GM19397 (cell line): ENCODE measurements at regions not wholly inside any gene's neighbourhood (a gene's known extent, or its start where the extent isn't known, plus 50 kb on each side); places are given as distances from the start of the nearest gene placed in this dataset.
A peak's percentile ranks its signal among the peaks of the same experiment; 100 is the strongest.
"Not testable (repeated sequence)": the region's sequence is repeated elsewhere in the genome, so short reads cannot be mapped to it uniquely, and the experiment has no call there.

Source experiments
- ATAC-seq: cut with Tn5 transposase; IDR thresholded peaks from one replicate; pipeline ENCODE4 v1.9.1; 2021; ENCODE audit warnings: mild to moderate bottlenecking, moderate library complexity; ENCODE audit not compliant: unreplicated experiment

DNA sequence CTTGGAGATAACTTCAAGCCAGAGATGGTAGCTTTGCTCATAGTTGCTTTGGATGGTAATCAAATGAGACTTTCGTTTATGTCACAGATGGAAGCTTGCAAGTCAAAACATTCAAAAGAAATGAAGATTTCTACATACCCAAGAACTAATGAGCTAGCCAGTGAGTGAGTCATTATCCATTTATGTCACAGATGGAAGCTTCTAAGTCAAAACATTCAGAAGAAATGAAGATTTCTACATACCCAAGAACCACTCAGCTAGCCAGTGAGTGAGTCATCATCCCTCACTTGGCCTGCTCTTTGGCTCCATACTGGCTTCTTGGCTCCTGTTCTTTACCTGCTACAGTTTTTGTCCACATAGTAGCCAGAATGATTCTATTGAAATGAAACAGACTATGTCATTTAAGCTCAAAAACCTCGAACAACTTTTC lies 559.8 kb upstream of the CBLB start:
- no peak for ATAC-seq

DNA sequence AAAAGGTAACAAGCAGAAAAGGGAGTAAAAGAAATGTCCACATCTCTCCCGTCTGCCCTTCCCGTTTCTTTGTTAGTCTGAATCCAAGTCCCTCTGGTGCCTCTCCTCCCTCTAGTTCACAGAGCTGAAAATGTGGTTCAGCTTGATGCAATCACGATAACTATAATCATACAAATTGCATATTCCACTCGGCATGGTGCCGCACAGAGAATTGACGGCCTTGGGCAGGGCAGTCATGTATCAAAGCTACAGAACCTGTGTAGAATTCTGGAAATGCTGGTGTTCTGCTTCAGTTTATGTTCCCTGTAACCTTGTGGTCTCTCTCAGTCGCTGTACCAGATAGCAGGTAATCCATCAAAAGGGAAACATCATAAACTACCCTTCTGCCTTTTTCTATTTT lies 562.9 kb upstream of the CBLB start:
- ATAC-seq, result no peak

DNA sequence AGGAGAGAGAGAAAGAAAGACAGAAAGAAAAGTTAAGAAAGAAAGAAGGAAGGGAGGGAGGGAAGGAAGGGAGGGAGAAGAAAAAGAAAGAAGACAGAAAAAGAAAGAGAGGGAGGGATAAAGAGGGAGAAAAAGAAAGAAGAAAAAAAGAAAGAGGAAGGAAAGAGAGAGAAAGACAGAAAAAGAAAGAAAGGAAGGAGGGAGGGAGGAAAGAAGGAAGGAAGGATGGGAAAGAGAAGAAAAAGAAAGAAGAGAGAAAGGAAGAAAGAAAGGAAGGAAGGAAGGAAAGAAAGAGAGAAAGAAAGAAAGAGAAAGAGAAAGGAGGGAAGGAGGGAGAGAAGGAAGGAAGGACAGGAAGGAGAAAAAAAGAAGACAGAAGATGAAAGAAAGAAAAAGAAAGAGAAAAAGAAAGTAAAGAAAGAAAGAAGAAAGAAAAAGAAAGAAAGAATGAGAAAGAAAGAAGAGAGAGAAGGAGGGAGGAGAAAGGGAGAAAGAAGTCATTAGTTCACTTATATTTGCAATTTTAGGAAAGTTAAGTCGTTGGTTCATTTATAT lies 567.2 kb upstream of the CBLB start:
- no peak for ATAC-seq

DNA sequence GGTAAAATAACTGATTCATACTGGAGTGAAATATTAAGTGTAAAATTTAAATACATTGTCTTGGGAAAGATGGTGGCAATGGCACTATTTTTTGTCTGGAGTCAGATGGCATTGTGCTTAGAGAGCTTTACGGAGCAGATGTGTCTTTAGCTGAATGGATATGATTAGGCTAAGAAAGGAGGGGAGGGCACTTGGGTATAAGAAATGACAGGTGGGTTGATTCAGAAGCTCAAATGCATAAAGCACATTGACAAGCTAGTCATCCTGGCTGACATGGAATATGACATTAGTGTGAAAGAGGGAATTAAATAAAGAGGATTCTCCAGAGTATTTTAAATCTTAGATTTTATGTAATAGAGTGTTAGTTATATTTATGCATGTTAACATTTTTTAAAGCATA lies 570.1 kb upstream of the CBLB start:
- no peak for ATAC-seq

DNA sequence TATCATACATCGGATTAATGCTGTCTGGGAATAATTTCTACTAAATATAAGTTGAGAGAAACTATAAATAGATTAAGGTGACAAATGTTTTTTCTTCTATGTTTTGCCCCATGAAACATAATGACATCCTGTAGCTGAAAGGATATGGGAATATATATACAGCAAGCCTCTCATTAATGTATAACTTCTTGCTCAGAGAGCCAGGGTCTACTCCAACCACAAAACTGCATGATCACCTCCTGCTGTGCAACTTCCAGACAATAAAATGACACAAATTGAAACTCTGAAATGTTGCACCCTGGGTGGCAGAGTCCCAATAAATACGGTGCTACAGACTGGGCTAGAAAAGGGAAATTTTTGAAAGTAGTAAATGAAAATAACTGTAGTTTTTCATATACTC lies 571.9 kb upstream of the CBLB start:
- no peak for ATAC-seq

DNA sequence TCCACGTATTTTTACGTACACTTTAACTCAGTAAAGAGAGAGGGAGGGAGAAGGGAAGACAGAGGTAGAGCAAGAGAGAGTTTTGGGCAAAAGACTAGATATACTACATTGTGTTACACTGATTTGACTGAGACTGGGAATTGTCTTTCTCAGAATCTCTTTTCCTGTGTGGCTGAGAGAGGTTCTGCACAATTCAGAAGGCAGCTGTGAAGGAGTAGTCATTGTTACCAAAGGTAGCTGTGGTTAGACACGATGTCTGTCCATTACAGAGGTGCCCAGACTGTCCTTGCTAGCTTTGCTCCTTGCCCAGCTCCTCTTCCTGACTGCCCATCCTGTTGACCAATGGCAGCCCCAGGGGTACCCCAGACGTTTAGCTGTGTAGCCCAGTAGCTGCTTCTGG lies 577.5 kb upstream of the CBLB start:
- ATAC-seq, result no peak

DNA sequence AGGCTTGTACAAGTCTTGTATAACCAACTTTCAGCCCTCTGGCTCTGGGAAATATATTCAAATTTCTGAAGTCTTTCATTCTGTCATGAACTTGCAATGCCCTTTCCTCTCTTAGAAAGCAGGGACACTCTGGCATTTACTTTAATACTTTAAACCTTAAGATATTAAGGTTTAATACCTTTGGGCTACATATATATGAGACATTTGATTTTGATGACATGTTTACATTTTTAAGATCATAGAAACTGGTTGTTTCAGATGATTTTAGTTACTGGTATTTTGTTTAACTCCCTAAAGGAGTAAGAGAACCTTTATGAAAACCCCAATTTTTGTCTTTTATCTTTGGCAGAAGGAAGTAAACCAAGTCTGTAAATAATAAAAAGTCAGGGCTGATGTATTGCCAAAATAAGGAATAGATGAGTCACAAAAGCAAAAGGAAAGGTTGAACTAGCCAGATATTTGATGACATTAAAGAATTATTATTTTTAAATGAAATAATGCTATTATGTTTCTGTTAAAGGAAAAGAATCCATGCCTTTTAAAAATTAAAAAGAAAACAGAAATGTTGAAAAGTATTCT lies 579.0 kb upstream of the CBLB start:
- no peak for ATAC-seq

DNA sequence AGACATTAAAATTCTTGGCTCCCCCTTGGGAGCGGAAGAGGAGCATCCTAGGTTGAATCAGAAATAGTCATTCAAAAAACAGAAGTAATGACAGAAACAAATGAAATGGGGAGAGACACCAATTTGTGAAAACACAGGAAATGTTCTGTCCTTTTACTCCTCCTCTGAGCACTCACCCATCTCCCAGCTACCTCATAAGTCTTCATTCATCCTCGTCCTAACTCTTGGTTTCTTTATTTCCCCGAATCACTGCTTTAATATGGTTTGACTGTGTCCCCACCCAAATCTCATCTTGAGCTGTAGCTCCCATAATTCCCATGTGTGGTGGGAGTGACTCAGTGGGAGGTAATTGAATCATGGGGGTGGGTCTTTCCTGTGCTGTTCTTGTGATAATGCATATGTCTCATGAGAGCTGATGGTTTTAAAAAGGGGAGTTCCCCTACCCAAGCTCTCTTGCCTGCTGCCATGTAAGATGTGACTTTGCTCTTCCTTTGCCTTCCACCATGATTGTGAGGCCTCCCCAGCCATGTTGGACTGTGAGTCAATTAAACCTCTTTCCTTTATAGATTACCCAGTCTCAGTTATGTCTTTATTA lies 579.7 kb upstream of the CBLB start:
- ATAC-seq, result not testable (repeated sequence)

DNA sequence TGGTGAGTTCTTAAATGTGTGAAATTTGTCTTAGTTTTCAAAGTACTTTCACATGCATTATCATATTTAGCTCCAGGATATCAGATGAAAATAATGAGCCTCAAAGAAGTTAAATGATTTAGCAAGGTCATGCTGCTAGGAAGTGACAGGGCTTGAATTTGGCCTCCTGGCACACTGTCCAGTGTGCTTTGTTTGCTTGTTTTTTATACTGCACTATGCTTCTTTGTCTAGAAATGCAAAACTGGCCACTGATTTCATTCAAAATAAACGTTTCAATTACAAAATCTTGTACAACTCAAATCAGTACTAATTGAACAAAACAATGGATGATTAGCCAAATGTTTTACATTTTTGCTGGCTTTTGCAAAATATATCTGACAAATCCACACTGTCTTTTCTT lies 583.3 kb upstream of the CBLB start:
- ATAC-seq, result no peak

DNA sequence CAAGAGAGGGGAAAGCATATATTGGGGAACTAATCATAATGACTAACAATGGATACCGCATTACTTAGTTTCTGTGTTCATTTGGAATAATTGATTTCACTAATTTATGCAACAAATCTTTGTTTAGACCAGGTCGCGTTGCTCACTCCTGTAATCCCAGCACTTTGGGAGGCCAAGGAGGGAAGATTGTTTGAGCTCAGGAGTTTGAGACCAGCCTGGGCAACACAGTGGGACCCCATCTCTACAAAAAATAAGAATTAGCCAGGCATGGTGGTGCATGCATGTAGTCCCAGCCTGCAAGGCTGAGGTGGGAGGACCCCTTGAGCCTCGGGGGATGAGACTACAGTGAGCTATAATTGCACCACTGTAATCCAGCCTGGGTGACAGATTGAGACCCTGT lies 585.7 kb upstream of the CBLB start:
- no peak for ATAC-seq

DNA sequence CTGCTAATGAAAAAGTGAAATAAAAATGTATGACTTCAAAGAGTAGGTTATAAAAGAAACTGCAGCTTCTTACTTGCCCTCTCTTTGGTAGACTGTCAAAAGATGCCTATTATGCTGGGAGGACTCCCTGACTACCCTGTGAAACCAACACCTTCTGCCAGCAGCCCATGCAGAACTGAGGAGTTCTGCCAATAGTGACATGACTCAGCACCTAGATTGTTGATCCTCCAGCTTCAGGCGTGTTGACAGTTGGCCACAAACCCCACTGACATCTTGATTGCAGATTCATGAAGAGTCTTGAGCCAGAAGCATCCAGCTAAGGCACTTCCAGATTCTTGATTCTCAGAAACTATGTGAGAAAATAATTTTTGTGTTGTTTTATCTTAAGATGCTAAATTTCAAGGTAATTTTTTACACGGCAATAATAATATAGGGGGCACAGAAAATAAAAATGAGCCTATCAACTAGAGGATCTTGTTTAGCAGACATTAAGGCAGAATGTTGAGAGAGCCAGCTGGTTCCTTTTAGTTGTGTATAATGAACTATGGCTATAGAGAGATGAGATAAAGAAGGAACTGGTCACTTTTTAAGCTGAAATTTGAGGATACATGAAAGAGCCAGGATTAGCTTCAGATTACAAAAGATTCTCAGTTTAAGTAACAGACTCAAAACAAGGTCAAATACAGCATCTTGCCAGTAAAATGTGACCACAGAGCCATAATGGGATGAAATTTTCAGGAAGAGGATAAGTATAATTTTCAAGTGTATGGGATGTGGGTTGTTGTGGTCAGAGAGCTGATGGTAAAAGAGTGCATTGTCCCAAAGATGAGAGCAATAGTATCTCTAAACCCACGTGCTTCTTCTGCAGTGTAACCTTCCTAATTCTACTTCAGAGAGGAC lies 588.7 kb upstream of the CBLB start:
- peak; percentile 99 for ATAC-seq

DNA sequence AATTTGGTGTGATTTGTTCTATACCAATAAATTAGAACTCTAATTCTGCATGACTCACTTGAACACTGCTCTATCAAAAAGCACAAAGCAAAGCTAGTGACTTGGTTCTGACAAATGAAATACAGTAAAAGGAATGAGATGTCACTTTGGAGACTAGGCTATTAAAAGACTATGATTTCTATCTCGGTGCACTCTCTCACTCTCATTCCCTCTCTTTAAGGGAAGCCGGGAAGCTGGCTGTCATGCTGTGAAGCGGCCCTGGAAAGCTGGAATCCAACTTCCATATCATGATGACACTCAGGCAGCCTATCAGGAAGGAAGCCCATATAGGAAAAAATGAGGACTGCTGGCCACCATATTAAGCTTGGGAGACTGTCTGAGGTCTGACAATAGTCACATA lies 590.1 kb upstream of the CBLB start:
- ATAC-seq, result no peak

DNA sequence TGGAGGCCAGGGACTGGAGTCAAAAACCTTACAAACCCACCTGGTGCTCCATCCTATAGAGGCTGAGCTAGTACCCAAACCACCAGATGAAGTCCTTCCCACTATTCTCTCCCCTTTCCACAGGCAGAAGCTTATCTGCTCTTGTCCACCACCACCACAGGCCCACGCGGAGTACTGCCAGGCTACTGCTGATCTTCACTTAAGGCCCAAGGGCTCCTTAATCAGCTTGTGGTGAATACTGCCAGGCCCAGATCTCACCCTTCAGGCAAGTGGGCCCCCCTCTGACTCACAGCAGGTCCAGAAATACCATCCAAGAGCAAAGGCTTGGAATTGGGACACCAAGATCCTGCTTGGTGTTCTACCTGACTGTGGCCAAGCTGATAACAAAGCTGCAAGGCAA lies 598.1 kb upstream of the CBLB start:
- ATAC-seq, result no peak

DNA sequence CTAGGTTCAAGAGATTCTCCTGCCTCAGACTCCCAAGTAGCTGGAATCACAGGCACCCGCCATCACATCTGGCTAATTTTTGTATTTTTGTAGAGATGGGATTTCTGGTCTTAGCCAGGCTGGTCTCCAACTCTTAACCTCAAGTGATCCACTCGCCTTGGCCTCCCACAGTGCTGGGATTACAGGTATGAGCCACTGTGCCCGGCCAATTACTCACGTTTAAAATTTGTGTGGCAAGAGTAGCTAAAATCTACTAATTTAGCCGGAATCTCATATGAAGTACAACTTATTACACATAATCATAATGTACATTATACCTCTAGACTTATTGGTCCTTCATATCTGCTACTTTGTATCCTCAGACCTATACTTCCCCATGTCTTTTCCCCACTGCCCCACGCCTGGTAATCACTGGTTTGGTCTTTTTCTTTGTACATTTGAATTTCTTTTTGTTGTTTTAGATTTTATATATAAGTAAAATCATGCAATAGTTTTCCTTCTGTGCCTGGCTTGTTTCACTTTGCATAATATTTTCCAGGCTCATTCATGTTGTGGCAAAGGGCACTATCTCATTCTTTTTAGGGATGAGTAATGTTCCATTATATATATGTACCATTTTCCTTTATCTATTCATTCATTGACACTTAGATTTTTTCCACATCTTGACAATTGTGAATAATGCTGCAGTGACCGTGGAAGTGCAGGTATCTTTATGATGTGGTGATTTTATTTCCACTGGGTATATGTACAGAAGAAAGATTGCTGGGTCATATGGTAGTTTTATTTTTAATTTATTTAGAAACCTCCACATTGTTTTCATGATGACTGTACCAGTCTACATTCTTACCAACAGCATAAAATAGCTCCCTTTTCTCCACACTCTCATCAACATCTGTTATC lies 605.0 kb upstream of the CBLB start:
- no peak for ATAC-seq

DNA sequence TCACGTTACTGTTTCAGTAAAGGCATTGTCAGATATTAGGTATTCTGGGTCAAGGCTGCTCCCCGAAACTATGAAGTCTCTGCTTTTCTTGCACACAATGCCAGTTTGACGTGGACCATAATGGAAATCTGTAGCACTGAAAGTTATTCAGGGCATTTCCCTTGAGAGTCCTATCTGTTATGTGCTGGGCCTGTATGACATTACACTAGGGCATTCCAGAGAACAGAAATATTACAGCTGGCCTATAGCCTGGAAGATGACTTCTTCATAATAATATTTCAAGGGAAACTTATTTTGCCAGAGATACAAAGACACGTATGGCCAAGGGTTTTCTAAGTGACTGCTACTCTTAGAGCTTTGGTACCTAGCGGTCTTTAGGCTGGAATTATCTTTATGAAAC lies 613.6 kb upstream of the CBLB start:
- ATAC-seq, result no peak

DNA sequence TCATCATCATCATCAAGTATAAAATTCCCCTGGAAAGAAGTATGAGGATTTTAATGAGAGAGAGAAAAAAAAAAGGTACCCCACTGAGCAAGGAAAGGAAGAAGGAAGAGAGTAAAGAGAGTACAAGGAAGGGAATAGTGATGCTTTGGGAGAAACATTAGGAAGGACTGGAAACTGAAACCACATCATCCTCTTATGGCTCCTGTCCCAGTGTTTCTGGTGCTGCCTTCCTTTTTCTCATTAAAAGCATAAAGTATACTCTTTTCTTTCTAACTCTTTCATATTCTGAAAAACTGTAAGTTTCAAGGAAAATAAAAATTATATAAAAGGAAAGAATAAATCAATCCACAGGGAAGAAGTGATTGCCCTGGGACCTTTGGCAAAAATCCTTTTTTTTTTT lies 616.4 kb upstream of the CBLB start:
- no peak for ATAC-seq

DNA sequence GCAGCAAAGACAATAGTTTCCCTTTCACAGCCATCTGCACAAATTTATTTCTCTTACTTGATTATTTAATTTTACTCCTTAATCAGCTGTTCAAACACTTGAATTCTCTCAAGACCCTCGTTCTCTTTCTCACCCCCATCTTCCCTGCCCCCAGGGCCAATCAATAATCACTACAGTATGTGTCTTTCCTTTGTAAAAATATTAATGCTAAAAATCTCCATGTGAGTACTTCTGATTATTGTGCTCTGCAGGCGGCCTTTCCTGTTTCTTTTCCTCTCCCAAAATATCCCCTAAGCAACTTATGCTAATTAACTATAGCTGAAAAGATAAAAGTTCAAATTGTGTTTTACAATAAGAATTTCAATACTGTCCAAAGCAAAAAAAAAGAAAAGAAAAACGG lies 617.0 kb upstream of the CBLB start:
- ATAC-seq, result no peak

DNA sequence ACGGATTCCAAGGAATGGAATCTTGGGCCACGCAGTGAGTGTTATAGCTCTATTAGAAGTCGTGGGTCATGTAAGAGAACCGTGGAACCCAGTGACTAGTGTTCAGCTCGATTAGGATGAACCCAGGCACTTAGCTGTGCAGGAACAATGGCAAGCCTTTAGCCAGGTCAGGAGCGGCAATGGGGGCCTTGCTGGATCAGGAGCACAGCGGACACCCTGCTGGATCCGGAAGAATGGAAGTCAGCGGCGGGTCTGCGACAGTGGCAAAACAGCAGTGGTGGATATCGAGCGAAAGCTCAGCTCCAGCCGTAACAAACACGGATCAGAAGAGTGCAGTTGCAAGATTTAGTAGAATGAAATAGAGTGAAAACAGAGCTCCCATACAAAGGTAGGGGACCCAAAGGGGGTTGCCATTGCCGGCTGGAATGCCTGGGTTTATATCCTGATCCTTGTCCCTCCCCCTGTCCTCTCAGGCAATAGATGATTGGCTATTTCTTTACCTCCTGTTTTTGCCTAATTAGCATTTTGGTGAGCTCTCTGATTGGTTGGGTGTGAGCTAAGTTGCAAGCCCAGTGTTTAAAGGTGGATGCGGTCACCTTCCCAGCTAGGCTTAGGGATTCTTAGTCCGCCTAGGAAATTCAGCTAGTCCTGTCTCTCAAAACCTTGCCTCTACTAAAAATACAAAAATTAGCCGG lies 618.3 kb upstream of the CBLB start:
- not testable (repeated sequence) for ATAC-seq

DNA sequence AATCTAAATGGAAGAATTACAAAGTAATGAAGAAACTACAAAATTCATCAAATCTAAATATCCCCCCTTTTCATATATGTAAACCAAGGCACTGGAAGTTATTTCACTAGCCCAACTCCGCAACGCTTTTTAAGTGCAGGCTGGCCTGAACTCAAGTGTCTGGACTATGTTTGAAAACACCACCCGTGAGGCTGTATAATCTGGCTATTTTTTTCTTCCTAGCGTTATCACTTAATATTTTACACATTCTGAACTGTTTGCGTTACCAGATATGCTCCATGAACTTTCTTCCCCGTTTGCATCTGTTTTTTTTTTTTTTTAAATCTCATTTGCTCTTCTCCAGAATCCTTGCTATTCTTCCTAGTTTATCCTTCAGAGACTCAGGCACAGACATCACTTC lies 619.5 kb upstream of the CBLB start:
- ATAC-seq, result no peak

DNA sequence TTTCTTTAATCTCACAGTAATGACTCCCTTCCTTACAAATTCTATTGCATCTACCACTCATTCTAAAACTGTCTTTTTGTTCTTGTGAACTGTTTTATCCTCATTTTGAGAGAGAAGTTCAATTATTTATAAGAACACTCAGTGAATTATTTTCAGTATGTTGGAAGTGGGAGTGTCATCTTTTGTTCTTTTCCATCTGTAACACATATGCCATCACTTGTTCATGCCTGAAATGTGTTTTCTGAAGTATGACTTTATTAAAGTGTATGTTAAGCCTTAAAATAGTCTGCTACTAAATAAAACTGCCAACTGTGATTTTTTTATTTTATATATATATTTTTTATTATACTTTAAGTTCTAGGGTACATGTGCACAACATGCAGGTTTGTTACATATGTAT lies 623.0 kb upstream of the CBLB start:
- no peak for ATAC-seq
